ENCODE measurements at regions not wholly inside any gene's neighbourhood (a gene's known extent, or its start where the extent isn't known, plus 50 kb on each side); places are given as distances from the start of the nearest gene placed in this dataset.

DNA sequence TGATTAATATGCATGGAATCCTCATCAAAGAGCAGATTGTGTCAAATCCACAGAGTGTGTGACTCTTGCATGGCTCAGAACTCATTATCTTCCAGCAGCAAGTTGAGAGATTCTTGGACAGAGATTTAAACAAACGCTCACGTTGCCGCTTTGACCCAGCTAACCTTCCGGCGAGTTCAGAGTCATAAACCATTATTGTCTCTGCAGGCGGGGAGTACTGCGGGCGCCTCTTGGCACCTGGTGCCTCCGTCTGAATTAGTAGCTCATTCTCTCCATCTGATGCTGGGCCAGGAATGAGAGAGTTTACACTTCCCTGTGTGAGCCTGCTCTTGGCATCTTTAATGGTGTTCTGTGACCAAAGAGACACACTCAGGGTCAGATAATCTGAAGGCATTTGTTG is 138.6 kb upstream of the WSCD1 start:
- no peaks in the 10 kb centered on the region for H3K4me1 ChIP-seq (ENCODE audit: insufficient read depth, low read length)
- H3K4me3 ChIP-seq (ENCODE audit: insufficient read depth, low read length): no peak overlapping the region
- DNase-seq (ENCODE audit: insufficient read length, low spot score, missing footprints): no peak
- no peaks in the 10 kb centered on the region for H3K9me3 ChIP-seq (ENCODE audit: low read depth, low read length)
- no peaks in the 10 kb centered on the region for H3K27me3 ChIP-seq (ENCODE audit: insufficient read depth, low read length)
- TF ChIP-seq, protein P1, sequence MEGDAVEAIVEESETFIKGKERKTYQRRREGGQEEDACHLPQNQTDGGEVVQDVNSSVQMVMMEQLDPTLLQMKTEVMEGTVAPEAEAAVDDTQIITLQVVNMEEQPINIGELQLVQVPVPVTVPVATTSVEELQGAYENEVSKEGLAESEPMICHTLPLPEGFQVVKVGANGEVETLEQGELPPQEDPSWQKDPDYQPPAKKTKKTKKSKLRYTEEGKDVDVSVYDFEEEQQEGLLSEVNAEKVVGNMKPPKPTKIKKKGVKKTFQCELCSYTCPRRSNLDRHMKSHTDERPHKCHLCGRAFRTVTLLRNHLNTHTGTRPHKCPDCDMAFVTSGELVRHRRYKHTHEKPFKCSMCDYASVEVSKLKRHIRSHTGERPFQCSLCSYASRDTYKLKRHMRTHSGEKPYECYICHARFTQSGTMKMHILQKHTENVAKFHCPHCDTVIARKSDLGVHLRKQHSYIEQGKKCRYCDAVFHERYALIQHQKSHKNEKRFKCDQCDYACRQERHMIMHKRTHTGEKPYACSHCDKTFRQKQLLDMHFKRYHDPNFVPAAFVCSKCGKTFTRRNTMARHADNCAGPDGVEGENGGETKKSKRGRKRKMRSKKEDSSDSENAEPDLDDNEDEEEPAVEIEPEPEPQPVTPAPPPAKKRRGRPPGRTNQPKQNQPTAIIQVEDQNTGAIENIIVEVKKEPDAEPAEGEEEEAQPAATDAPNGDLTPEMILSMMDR (IDR thresholded peaks at IDR 0.05; ENCODE audit: extremely low read depth, low read depth, low read length): no peak
- no peaks in the 10 kb centered on the region for H4K20me1 ChIP-seq (ENCODE audit: insufficient read depth, low read length)
- no peaks in the 10 kb centered on the region for H3K79me2 ChIP-seq (ENCODE audit: insufficient read depth, low read length)
- H3K4me2 ChIP-seq (ENCODE audit: insufficient read depth, low read length): no peak overlapping the region
- H3K36me3 ChIP-seq (ENCODE audit: insufficient read depth, low read length): no peaks in the 10 kb centered on the region
- no peak overlapping the region for H3K27ac ChIP-seq (ENCODE audit: low read depth, low read length)
- H2AFZ ChIP-seq (ENCODE audit: low read length): no peak overlapping the region

DNA sequence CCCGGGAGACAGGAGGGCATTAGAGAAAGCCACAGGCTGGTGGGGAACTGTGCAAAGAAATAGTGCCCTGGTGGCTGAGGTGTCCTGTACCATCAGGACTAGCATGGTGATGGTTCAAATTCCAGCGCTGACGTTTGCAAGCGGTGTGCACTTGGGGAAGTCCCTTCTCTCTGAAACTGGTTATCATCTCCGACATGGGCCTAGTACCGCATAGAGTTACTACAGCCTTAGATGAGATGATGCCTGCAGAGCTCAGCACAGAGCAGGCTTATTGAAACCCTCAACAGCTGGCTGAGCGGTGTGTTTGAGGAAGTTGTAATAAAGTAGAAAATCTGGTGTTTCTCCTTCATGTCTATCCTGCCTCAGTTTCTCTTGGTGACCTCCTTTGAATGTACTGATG is 136.7 kb upstream of the WSCD1 start:
- H3K27me3 ChIP-seq (ENCODE audit: insufficient read depth, low read length): no peaks in the 10 kb centered on the region
- TF ChIP-seq, protein P1 (IDR thresholded peaks at IDR 0.05; ENCODE audit: extremely low read depth, low read depth, low read length): no peak
- no peaks in the 10 kb centered on the region for H3K9me3 ChIP-seq (ENCODE audit: low read depth, low read length)
- DNase-seq (ENCODE audit: insufficient read length, low spot score, missing footprints): no peak
- H3K4me2 ChIP-seq (ENCODE audit: insufficient read depth, low read length): no peak overlapping the region
- H4K20me1 ChIP-seq (ENCODE audit: insufficient read depth, low read length): no peaks in the 10 kb centered on the region
- no peaks in the 10 kb centered on the region for H3K4me1 ChIP-seq (ENCODE audit: insufficient read depth, low read length)
- H3K36me3 ChIP-seq (ENCODE audit: insufficient read depth, low read length): no peaks in the 10 kb centered on the region
- no peak overlapping the region for H3K4me3 ChIP-seq (ENCODE audit: insufficient read depth, low read length)
- H2AFZ ChIP-seq (ENCODE audit: low read length): no peak overlapping the region
- H3K27ac ChIP-seq (ENCODE audit: low read depth, low read length): no peak overlapping the region
- H3K79me2 ChIP-seq (ENCODE audit: insufficient read depth, low read length): no peaks in the 10 kb centered on the region

DNA sequence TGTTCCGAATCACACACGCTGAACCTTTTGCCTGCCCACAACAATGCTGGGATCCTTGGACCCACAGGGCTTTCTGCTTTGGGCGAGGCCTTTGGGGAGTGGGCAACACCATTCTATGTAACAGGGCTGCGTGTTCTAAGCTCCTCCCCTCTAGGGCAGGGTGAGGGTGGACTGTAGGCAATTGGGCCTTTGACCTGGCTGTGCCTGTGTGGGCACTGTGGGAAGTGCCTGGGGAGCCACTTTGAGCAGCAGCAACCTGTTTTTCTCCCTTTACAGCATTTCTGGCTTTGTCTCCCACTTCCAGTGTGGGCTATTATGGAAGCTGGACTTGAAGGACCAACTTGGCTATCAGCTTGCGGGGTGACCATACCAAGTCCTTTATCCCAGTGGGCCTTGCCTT is 128.9 kb upstream of the WSCD1 start:
- no peaks in the 10 kb centered on the region for H3K27me3 ChIP-seq (ENCODE audit: insufficient read depth, low read length)
- no peaks in the 10 kb centered on the region for H3K79me2 ChIP-seq (ENCODE audit: insufficient read depth, low read length)
- TF ChIP-seq, protein P1 (IDR thresholded peaks at IDR 0.05; ENCODE audit: extremely low read depth, low read depth, low read length): no peak
- no peaks in the 10 kb centered on the region for H3K4me1 ChIP-seq (ENCODE audit: insufficient read depth, low read length)
- no peak overlapping the region for H3K27ac ChIP-seq (ENCODE audit: low read depth, low read length)
- no peaks in the 10 kb centered on the region for H3K9me3 ChIP-seq (ENCODE audit: low read depth, low read length)
- H3K36me3 ChIP-seq (ENCODE audit: insufficient read depth, low read length): no peaks in the 10 kb centered on the region
- H3K4me3 ChIP-seq (ENCODE audit: insufficient read depth, low read length): no peak overlapping the region
- H3K4me2 ChIP-seq (ENCODE audit: insufficient read depth, low read length): no peak overlapping the region
- H4K20me1 ChIP-seq (ENCODE audit: insufficient read depth, low read length): no peaks in the 10 kb centered on the region
- no peak for DNase-seq (ENCODE audit: insufficient read length, low spot score, missing footprints)
- H2AFZ ChIP-seq (ENCODE audit: low read length): no peak overlapping the region

DNA sequence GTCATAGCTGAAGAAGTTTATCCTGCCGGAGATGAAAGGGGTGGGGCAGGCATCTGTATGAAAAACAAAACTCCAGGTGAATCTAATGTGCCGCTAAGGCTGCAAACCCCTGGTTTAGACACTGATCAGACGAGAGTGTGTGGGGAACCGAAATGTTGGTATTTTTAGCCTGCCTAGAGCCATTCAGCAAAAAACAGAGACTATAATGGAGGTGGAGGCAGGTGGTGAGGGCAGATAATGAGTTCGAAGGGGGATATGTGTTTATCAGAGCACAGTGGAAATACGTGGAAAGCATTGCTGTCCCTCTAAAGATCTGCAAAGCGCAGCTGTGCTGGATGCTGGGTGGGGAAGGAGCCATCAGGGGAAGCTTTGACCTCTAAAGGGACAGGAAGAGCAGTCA is 127.5 kb upstream of the WSCD1 start:
- H2AFZ ChIP-seq (ENCODE audit: low read length): no peak overlapping the region
- no peaks in the 10 kb centered on the region for H3K4me1 ChIP-seq (ENCODE audit: insufficient read depth, low read length)
- no peaks in the 10 kb centered on the region for H3K27me3 ChIP-seq (ENCODE audit: insufficient read depth, low read length)
- no peaks in the 10 kb centered on the region for H3K9me3 ChIP-seq (ENCODE audit: low read depth, low read length)
- no peak overlapping the region for H3K4me2 ChIP-seq (ENCODE audit: insufficient read depth, low read length)
- TF ChIP-seq, protein P1 (IDR thresholded peaks at IDR 0.05; ENCODE audit: extremely low read depth, low read depth, low read length): no peak
- no peak overlapping the region for H3K4me3 ChIP-seq (ENCODE audit: insufficient read depth, low read length)
- H3K36me3 ChIP-seq (ENCODE audit: insufficient read depth, low read length): no peaks in the 10 kb centered on the region
- no peaks in the 10 kb centered on the region for H3K79me2 ChIP-seq (ENCODE audit: insufficient read depth, low read length)
- H3K27ac ChIP-seq (ENCODE audit: low read depth, low read length): no peak overlapping the region
- H4K20me1 ChIP-seq (ENCODE audit: insufficient read depth, low read length): no peaks in the 10 kb centered on the region
- no peak for DNase-seq (ENCODE audit: insufficient read length, low spot score, missing footprints)

All from osteoblast (primary cell).